ENCODE measurements at regions not wholly inside any gene's neighbourhood (a gene's known extent, or its start where the extent isn't known, plus 50 kb on each side); places are given as distances from the start of the nearest gene placed in this dataset.

- in situ Hi-C loops (cut with HindIII; ENCODE audit: low pct_unique_long_range_greater_than_20kb, low sequenced_read_pairs) (no loop called here), intact Hi-C loops (cut with micrococcal nuclease; ENCODE audit: unreplicated experiment) (no loop called here)
- BruUV-seq (replicated peaks): no TSS peak
- H3K4me1 ChIP-seq (ENCODE audit: control insufficient read depth, insufficient read depth, low read length): no peaks in the 10 kb centered on the region
- TF ChIP-seq SIN3A (IDR thresholded peaks at IDR 0.05; ENCODE audit: borderline replicate concordance, insufficient read depth, low read depth, low read length): no peak
- TF ChIP-seq TCF7L2 (IDR thresholded peaks at IDR 0.05; ENCODE audit: low read depth, low read length): no peak
- no peak for TF ChIP-seq REST (IDR thresholded peaks at IDR 0.05; ENCODE audit: insufficient read depth in 1 of 2, low read depth in 2 of 2, low read length in 1 of 2)
- TF ChIP-seq, protein P1, sequence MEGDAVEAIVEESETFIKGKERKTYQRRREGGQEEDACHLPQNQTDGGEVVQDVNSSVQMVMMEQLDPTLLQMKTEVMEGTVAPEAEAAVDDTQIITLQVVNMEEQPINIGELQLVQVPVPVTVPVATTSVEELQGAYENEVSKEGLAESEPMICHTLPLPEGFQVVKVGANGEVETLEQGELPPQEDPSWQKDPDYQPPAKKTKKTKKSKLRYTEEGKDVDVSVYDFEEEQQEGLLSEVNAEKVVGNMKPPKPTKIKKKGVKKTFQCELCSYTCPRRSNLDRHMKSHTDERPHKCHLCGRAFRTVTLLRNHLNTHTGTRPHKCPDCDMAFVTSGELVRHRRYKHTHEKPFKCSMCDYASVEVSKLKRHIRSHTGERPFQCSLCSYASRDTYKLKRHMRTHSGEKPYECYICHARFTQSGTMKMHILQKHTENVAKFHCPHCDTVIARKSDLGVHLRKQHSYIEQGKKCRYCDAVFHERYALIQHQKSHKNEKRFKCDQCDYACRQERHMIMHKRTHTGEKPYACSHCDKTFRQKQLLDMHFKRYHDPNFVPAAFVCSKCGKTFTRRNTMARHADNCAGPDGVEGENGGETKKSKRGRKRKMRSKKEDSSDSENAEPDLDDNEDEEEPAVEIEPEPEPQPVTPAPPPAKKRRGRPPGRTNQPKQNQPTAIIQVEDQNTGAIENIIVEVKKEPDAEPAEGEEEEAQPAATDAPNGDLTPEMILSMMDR (IDR thresholded peaks at IDR 0.05): no peak
- no peak for TF ChIP-seq POLR2AphosphoS5 (IDR thresholded peaks at IDR 0.05; ENCODE audit: low read depth, low read length)
- ChIA-PET CTCF (no interaction called here), POLR2A (no interaction called here)
- DNase-seq (ENCODE audit: low read depth, low spot score) (no peak), ATAC-seq (no peak)
- no peaks in the 10 kb centered on the region for H3K36me3 ChIP-seq (ENCODE audit: control insufficient read depth, insufficient read depth, low read length)
- no peaks in the 10 kb centered on the region for H3K27me3 ChIP-seq (ENCODE audit: control insufficient read depth, insufficient read depth, low read length)
- 0 out of 2 replicates have a peak, but pooled peaks cover 2% of the 10 kb centered on the region for H3K9me3 ChIP-seq (ENCODE audit: control insufficient read depth, insufficient read depth, low read depth, low read length)
- no peak overlapping the region for H3K27ac ChIP-seq (ENCODE audit: low read length)
- H3K4me3 ChIP-seq (ENCODE audit: low read depth in 2 of 2, low read length in 2 of 2): no peak overlapping the region
Measured at GRCh38 chr14:44428231-44428945, 78.7 kb downstream of the FSCB start.

- no peaks in the 10 kb centered on the region for H3K36me3 ChIP-seq (ENCODE audit: control insufficient read depth, insufficient read depth, low read length)
- no peak for DNase-seq (ENCODE audit: low read depth, low spot score)
- no peak overlapping the region for H3K4me3 ChIP-seq (ENCODE audit: low read depth in 2 of 2, low read length in 2 of 2)
- no peaks in the 10 kb centered on the region for H3K27me3 ChIP-seq (ENCODE audit: control insufficient read depth, insufficient read depth, low read length)
- in situ Hi-C loops (cut with HindIII; ENCODE audit: low pct_unique_long_range_greater_than_20kb, low sequenced_read_pairs): no loop called here
- BruUV-seq (replicated peaks): no TSS peak
- ChIA-PET POLR2A (no interaction called here), CTCF (no interaction called here)
- 0 out of 2 replicates have a peak, but pooled peaks cover 2% of the 10 kb centered on the region for H3K9me3 ChIP-seq (ENCODE audit: control insufficient read depth, insufficient read depth, low read depth, low read length)
- no peak overlapping the region for H3K27ac ChIP-seq (ENCODE audit: low read length)
- intact Hi-C loops (cut with micrococcal nuclease; ENCODE audit: unreplicated experiment): no loop called here
- TF ChIP-seq REST (IDR thresholded peaks at IDR 0.05; ENCODE audit: insufficient read depth in 1 of 2, low read depth in 2 of 2, low read length in 1 of 2) (no peak), SIN3A (IDR thresholded peaks at IDR 0.05; ENCODE audit: borderline replicate concordance, insufficient read depth, low read depth, low read length) (no peak), TCF7L2 (IDR thresholded peaks at IDR 0.05; ENCODE audit: low read depth, low read length) (no peak), POLR2AphosphoS5 (IDR thresholded peaks at IDR 0.05; ENCODE audit: low read depth, low read length) (no peak)
- TF ChIP-seq, protein P1 (IDR thresholded peaks at IDR 0.05): no peak
- no peaks in the 10 kb centered on the region for H3K4me1 ChIP-seq (ENCODE audit: control insufficient read depth, insufficient read depth, low read length)
- ATAC-seq: no peak
Measured at GRCh38 chr14:44422699-44423098, 84.4 kb downstream of the FSCB start.

Measured in Panc1 (cell line).